ENCODE measurements at regions not wholly inside any gene's neighbourhood (a gene's known extent, or its start where the extent isn't known, plus 50 kb on each side); places are given as distances from the start of the nearest gene placed in this dataset.

GRCh38 chr9:16058131-16058549 lies 505.3 kb downstream of the CCDC171 start:
- Histone ChIP-seq H3K4me2 (ENCODE audit: low read length) (no peak overlapping the region), H3K9me2 (ENCODE audit: low read depth, low read length) (no peaks in the 10 kb centered on the region), H2AFZ (ENCODE audit: low read length) (no peak overlapping the region), H3F3A (ENCODE audit: insufficient read depth, low read length) (no peaks in the 10 kb centered on the region), H3K4me3 (ENCODE audit: low read depth, low read length, poor library complexity, severe bottlenecking) (no peak overlapping the region), H3K4me1 (ENCODE audit: insufficient read depth, low read length, severe bottlenecking) (no peaks in the 10 kb centered on the region), H3K9me3 (ENCODE audit: low read length) (no peaks in the 10 kb centered on the region), H3K27me3 (ENCODE audit: insufficient read depth, low read length) (no peaks in the 10 kb centered on the region), H3K79me2 (ENCODE audit: insufficient read depth, low read length) (no peaks in the 10 kb centered on the region), H3K36me3 (ENCODE audit: insufficient read depth, low read length) (no peaks in the 10 kb centered on the region), H3K9ac (ENCODE audit: low read length) (no peak overlapping the region), H4K20me1 (ENCODE audit: insufficient read depth, low read length) (no peaks in the 10 kb centered on the region), H3K27ac (ENCODE audit: low read depth, low read length, poor library complexity, severe bottlenecking) (no peak overlapping the region)
- no peak for TF ChIP-seq CTCF (IDR thresholded peaks at IDR 0.05; ENCODE audit: low read length)
- no peak for TF ChIP-seq EZH2 (IDR thresholded peaks at IDR 0.05; ENCODE audit: borderline replicate concordance, low read length)

DNA sequence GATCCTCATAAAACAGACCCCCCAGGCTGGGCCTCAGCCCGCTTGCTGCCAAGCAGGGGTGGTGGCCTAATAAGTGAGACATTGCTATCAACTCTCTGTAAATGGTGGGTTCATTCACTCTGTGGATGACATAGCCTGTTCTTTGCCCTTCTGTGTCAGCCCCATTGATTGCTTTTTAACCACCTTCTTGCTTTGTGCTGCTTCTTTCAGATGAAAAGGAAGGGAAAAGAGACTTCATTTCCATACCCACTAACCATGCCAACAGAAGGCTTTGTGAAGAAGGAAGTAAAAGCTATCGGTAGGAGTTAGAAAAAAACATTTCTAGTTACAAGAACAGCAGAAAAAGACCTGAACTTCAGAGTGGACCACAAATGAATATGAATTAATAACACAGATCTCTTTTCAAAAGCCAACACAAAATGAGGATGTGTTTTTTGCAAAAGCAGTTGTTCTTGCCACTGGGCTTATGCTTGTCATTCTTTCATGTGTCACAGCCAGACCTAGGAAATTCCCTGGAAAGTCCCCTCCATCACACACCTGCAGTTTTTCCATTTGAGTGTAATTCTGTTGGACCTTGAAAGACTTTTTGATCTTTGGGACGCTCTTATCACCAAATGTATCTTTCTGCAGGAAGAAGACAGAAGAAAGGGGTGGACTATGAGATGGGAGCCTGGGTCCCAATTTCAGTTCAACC lies 507.7 kb downstream of the CCDC171 start:
- no peak overlapping the region for H3K4me2 ChIP-seq (ENCODE audit: low read length)
- no peak overlapping the region for H3K27ac ChIP-seq (ENCODE audit: low read depth, low read length, poor library complexity, severe bottlenecking)
- no peaks in the 10 kb centered on the region for H3K4me1 ChIP-seq (ENCODE audit: insufficient read depth, low read length, severe bottlenecking)
- H3K27me3 ChIP-seq (ENCODE audit: insufficient read depth, low read length), result no peaks in the 10 kb centered on the region
- no peak for TF ChIP-seq EZH2 (IDR thresholded peaks at IDR 0.05; ENCODE audit: borderline replicate concordance, low read length)
- no peak overlapping the region for H2AFZ ChIP-seq (ENCODE audit: low read length)
- H3K9me2 ChIP-seq (ENCODE audit: low read depth, low read length), result no peaks in the 10 kb centered on the region
- no peaks in the 10 kb centered on the region for H4K20me1 ChIP-seq (ENCODE audit: insufficient read depth, low read length)
- H3K79me2 ChIP-seq (ENCODE audit: insufficient read depth, low read length), result no peaks in the 10 kb centered on the region
- no peaks in the 10 kb centered on the region for H3K36me3 ChIP-seq (ENCODE audit: insufficient read depth, low read length)
- H3K9me3 ChIP-seq (ENCODE audit: low read length), result no peaks in the 10 kb centered on the region
- no peak overlapping the region for H3K4me3 ChIP-seq (ENCODE audit: low read depth, low read length, poor library complexity, severe bottlenecking)
- H3F3A ChIP-seq (ENCODE audit: insufficient read depth, low read length), result no peaks in the 10 kb centered on the region
- H3K9ac ChIP-seq (ENCODE audit: low read length), result no peak overlapping the region

DNA sequence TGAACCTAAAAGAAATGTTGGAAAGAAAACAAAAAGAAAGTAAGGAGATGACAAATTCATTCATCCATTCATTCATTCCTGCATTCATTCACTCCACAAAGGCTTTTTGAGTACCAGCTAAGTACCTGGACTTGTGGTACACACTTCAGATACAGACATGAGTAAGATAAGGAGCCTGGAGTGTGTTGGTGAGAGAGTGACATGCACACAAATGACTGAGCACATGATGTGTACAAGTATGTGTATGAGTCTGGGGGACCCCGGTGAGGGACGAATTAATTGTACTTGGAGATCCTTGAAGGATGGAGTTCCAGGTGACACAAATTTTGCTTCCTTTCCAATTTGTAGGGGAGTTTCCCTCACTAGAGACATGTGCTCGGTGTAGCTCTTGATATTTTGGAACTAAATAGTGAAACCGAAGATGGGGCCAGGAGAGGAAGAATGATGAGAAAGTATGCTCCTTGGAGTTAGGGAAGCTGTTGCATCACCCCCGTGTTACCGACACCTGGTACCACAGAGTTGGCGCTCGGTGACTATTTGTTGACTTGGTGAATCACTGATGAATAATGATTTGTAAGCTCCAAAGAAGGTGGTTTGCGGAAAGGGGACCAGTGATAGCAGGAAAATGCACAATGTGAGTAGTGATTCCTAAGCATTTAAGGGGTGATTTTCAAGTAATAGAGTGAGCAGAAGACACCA lies 509.8 kb downstream of the CCDC171 start:
- no peak overlapping the region for H3K4me2 ChIP-seq (ENCODE audit: low read length)
- no peaks in the 10 kb centered on the region for H3K9me3 ChIP-seq (ENCODE audit: low read length)

More for the DNA sequence above, 509.8 kb downstream of the CCDC171 start:
- no peaks in the 10 kb centered on the region for H4K20me1 ChIP-seq (ENCODE audit: insufficient read depth, low read length)
- no peak overlapping the region for H3K9ac ChIP-seq (ENCODE audit: low read length)
- no peaks in the 10 kb centered on the region for H3K4me1 ChIP-seq (ENCODE audit: insufficient read depth, low read length, severe bottlenecking)
- TF ChIP-seq EZH2 (IDR thresholded peaks at IDR 0.05; ENCODE audit: borderline replicate concordance, low read length) (no peak), CTCF (IDR thresholded peaks at IDR 0.05; ENCODE audit: low read length) (no peak)
- H3K79me2 ChIP-seq (ENCODE audit: insufficient read depth, low read length), result no peaks in the 10 kb centered on the region
- no peaks in the 10 kb centered on the region for H3K36me3 ChIP-seq (ENCODE audit: insufficient read depth, low read length)
- no peak overlapping the region for H2AFZ ChIP-seq (ENCODE audit: low read length)
- H3K4me3 ChIP-seq (ENCODE audit: low read depth, low read length, poor library complexity, severe bottlenecking), result no peak overlapping the region
- no peak overlapping the region for H3K27ac ChIP-seq (ENCODE audit: low read depth, low read length, poor library complexity, severe bottlenecking)
- H3K9me2 ChIP-seq (ENCODE audit: low read depth, low read length), result no peaks in the 10 kb centered on the region
- H3F3A ChIP-seq (ENCODE audit: insufficient read depth, low read length), result no peaks in the 10 kb centered on the region
- no peaks in the 10 kb centered on the region for H3K27me3 ChIP-seq (ENCODE audit: insufficient read depth, low read length)

Data from OCI-LY1 (cell line).